ENCODE measurements at regions not wholly inside any gene's neighbourhood (a gene's known extent, or its start where the extent isn't known, plus 50 kb on each side); places are given as distances from the start of the nearest gene placed in this dataset.
"Not testable (repeated sequence)": the region's sequence is repeated elsewhere in the genome, so short reads cannot be mapped to it uniquely, and the experiment has no call there.

GRCh38 chr12:124705545-124706138, 138.2 kb upstream of the NCOR2 start:
- DNase-seq = no peak

- DNase-seq = no peak
Observed at GRCh38 chr12:124704619-124705018, 137.2 kb upstream of the NCOR2 start.

GRCh38 chr12:124703856-124704255, 136.4 kb upstream of the NCOR2 start:
- DNase-seq = no peak

GRCh38 chr12:124702736-124703135, 135.3 kb upstream of the NCOR2 start:
- DNase-seq = no peak

- DNase-seq = no peak
Observed at GRCh38 chr12:124700810-124701592, 133.6 kb upstream of the NCOR2 start.

- DNase-seq = no peak
Observed at GRCh38 chr12:124699909-124700308, 132.5 kb upstream of the NCOR2 start.

GRCh38 chr12:124698998-124699305, 131.5 kb upstream of the NCOR2 start:
- DNase-seq = no peak

- no peak for DNase-seq
Observed at GRCh38 chr12:124698211-124698997, 131.0 kb upstream of the NCOR2 start.

GRCh38 chr12:124697722-124698121, 130.3 kb upstream of the NCOR2 start:
- not testable (repeated sequence) for DNase-seq

GRCh38 chr12:124696693-124697476, 129.5 kb upstream of the NCOR2 start:
- DNase-seq = no peak

GRCh38 chr12:124695861-124696260, 128.4 kb upstream of the NCOR2 start:
- DNase-seq = no peak

GRCh38 chr12:124694846-124695497, 127.6 kb upstream of the NCOR2 start:
- no peak for DNase-seq

- DNase-seq = no peak
Observed at GRCh38 chr12:124694250-124694649, 126.8 kb upstream of the NCOR2 start.

- DNase-seq = no peak
Observed at GRCh38 chr12:124693111-124693723, 125.8 kb upstream of the NCOR2 start.

- DNase-seq = no peak
Observed at GRCh38 chr12:124692443-124692842, 125.0 kb upstream of the NCOR2 start.

- no peak for DNase-seq
Observed at GRCh38 chr12:124691429-124691828, 124.0 kb upstream of the NCOR2 start.

- no peak for DNase-seq
Observed at GRCh38 chr12:124689631-124690030, 122.2 kb upstream of the NCOR2 start.

- DNase-seq = no peak
Observed at GRCh38 chr12:124688356-124688992, 121.1 kb upstream of the NCOR2 start.

GRCh38 chr12:124687917-124688316, 120.5 kb upstream of the NCOR2 start:
- peak in 1 of 2 experiments; percentile 7 for DNase-seq

GRCh38 chr12:124687174-124687902, 119.9 kb upstream of the NCOR2 start:
- no peak for DNase-seq
